Nephron progenitor cell (in vitro differentiated cells): ENCODE measurements at regions not wholly inside any gene's neighbourhood (a gene's known extent, or its start where the extent isn't known, plus 50 kb on each side); places are given as distances from the start of the nearest gene placed in this dataset.

Source experiments
- DNase-seq: peaks from one replicate; pipeline ENCODE4 v3.0.0; 2021
- H3K27ac Mint-ChIP-seq: 2 replicates; pipeline ENCODE4 v1.8.0; 2021; ENCODE audit warnings: mild to moderate bottlenecking, moderate library complexity, mixed read lengths
- H3K27me3 Mint-ChIP-seq: 2 replicates; pipeline ENCODE4 v1.8.0; 2021; ENCODE audit warnings: mild to moderate bottlenecking, low read depth, mixed read lengths; ENCODE audit not compliant: poor library complexity
- H3K36me3 Mint-ChIP-seq: 2 replicates; pipeline ENCODE4 v1.8.0; 2021; ENCODE audit warnings: low read depth, mixed read lengths
- H3K4me1 Mint-ChIP-seq: 2 replicates; pipeline ENCODE4 v1.8.0; 2021; ENCODE audit warnings: mixed read lengths
- H3K4me3 Mint-ChIP-seq: 2 replicates; pipeline ENCODE4 v1.8.0; 2021; ENCODE audit warnings: mild to moderate bottlenecking, moderate library complexity, mixed read lengths
- H3K9me3 Mint-ChIP-seq: 2 replicates; pipeline ENCODE4 v1.8.0; 2021; ENCODE audit warnings: mild to moderate bottlenecking, moderate library complexity, mixed read lengths
- CTCF ChIP-seq: fragments of 200-600 bp; sonication (generic); IDR thresholded peaks from 2 replicates; pipeline ENCODE4 v1.5.0; 2021; ENCODE audit warnings: antibody characterized with exemption

GRCh38 chr1:244995602-244996400, 131.5 kb upstream of the HNRNPU start:
- H3K9me3 Mint-ChIP-seq, result peaks cover 19% of the 10 kb centered on the region
- no peak for TF ChIP-seq CTCF
- no peak overlapping the region for H3K27ac Mint-ChIP-seq
- H3K4me3 Mint-ChIP-seq, result no peak overlapping the region
- no peaks in the 10 kb centered on the region for H3K4me1 Mint-ChIP-seq
- H3K36me3 Mint-ChIP-seq, result peaks cover 69% of the 10 kb centered on the region
- no peaks in the 10 kb centered on the region for H3K27me3 Mint-ChIP-seq
- no peak for DNase-seq

GRCh38 chr1:244992833-244993232, 128.5 kb upstream of the HNRNPU start:
- H3K9me3 Mint-ChIP-seq, result peaks cover 26% of the 10 kb centered on the region
- TF ChIP-seq CTCF, result no peak
- no peaks in the 10 kb centered on the region for H3K27me3 Mint-ChIP-seq
- H3K4me1 Mint-ChIP-seq, result no peaks in the 10 kb centered on the region
- H3K27ac Mint-ChIP-seq, result no peak overlapping the region
- no peak overlapping the region for H3K4me3 Mint-ChIP-seq
- no peak for DNase-seq
- H3K36me3 Mint-ChIP-seq, result peaks cover 80% of the 10 kb centered on the region

GRCh38 chr1:244989813-244990212, 125.5 kb upstream of the HNRNPU start:
- Mint-ChIP-seq H3K9me3 (peaks cover 15% of the 10 kb centered on the region), H3K4me1 (no peaks in the 10 kb centered on the region), H3K27me3 (no peaks in the 10 kb centered on the region), H3K27ac (no peak overlapping the region), H3K4me3 (no peak overlapping the region), H3K36me3 (peaks cover 72% of the 10 kb centered on the region)
- no peak for DNase-seq
- no peak for TF ChIP-seq CTCF

- no peak for DNase-seq
- H3K36me3 Mint-ChIP-seq, result peaks cover 63% of the 10 kb centered on the region
- no peak overlapping the region for H3K27ac Mint-ChIP-seq
- no peak for TF ChIP-seq CTCF
- H3K4me3 Mint-ChIP-seq, result no peak overlapping the region
- H3K9me3 Mint-ChIP-seq, result peaks cover 10% of the 10 kb centered on the region
- H3K4me1 Mint-ChIP-seq, result no peaks in the 10 kb centered on the region
- no peaks in the 10 kb centered on the region for H3K27me3 Mint-ChIP-seq
Measured at GRCh38 chr1:244988521-244988920, 124.2 kb upstream of the HNRNPU start.

- TF ChIP-seq CTCF, result no peak
- Mint-ChIP-seq H3K36me3 (peaks cover 42% of the 10 kb centered on the region), H3K4me1 (no peaks in the 10 kb centered on the region), H3K4me3 (no peak overlapping the region), H3K9me3 (peaks cover 7% of the 10 kb centered on the region), H3K27me3 (peaks cover 4% of the 10 kb centered on the region), H3K27ac (no peak overlapping the region)
- no peak for DNase-seq
Measured at GRCh38 chr1:244980605-244981004, 116.3 kb upstream of the HNRNPU start.

GRCh38 chr1:244974550-244974949, 110.2 kb upstream of the HNRNPU start:
- peaks cover 18% of the 10 kb centered on the region for H3K4me1 Mint-ChIP-seq
- H3K27ac Mint-ChIP-seq, result no peak overlapping the region
- H3K4me3 Mint-ChIP-seq, result no peak overlapping the region
- TF ChIP-seq CTCF, result no peak
- no peak for DNase-seq
- peaks cover 40% of the 10 kb centered on the region for H3K36me3 Mint-ChIP-seq
- peaks cover 4% of the 10 kb centered on the region for H3K9me3 Mint-ChIP-seq
- peaks cover 4% of the 10 kb centered on the region for H3K27me3 Mint-ChIP-seq
